ENCODE measurements at regions not wholly inside any gene's neighbourhood (a gene's known extent, or its start where the extent isn't known, plus 50 kb on each side); places are given as distances from the start of the nearest gene placed in this dataset.

- H2BK5ac ChIP-seq (ENCODE audit: low read depth, low read length): no peak overlapping the region
- H3K79me2 ChIP-seq (ENCODE audit: control insufficient read depth in 1 of 2, insufficient read depth in 2 of 2, low read length in 2 of 2): no peaks in the 10 kb centered on the region
- no peak overlapping the region for H3K4me3 ChIP-seq (ENCODE audit: extremely low read depth in 1 of 4, insufficient read depth in 2 of 4, low read depth in 3 of 4, low read length in 4 of 4)
- no peak overlapping the region for H3K9ac ChIP-seq (replicated peaks in 1 of 4; ENCODE audit: extremely low read depth in 1 of 4, low read depth in 3 of 4, low read length in 3 of 4)
- no peak overlapping the region for H3K23ac ChIP-seq (ENCODE audit: insufficient read length)
- H2AFZ ChIP-seq (ENCODE audit: low read length): no peak overlapping the region
- H4K20me1 ChIP-seq (replicated peaks in 1 of 2; ENCODE audit: control insufficient read depth in 1 of 2, insufficient read depth in 2 of 2, low read length in 2 of 2): no peaks in the 10 kb centered on the region
- H3K4ac ChIP-seq (replicated peaks; ENCODE audit: insufficient read length, low read depth, low read length): no peak overlapping the region
- H4K91ac ChIP-seq (replicated peaks; ENCODE audit: insufficient read length, low read length): no peak overlapping the region
- no peaks in the 10 kb centered on the region for H3K36me3 ChIP-seq (ENCODE audit: control insufficient read depth in 2 of 4, insufficient read depth in 4 of 4, low read length in 3 of 4)
- TF ChIP-seq BRCA1 (IDR thresholded peaks at IDR 0.05; ENCODE audit: low read depth, low read length) (no peak), RAD21 (IDR thresholded peaks at IDR 0.05 in 1 of 2, conservative IDR thresholded peaks at IDR 0.05 in 1 of 2; ENCODE audit: low read depth in 2 of 2, low read length in 2 of 2) (0 out of 4 replicates have a peak, but pooled peaks of 1 of the 2 experiments have one; percentile 4)
- H3K79me1 ChIP-seq (ENCODE audit: low read depth, low read length): no peaks in the 10 kb centered on the region
- no peak overlapping the region for H2BK120ac ChIP-seq (replicated peaks; ENCODE audit: low read depth, low read length)
- no peak overlapping the region for H4K8ac ChIP-seq (ENCODE audit: extremely low read depth, insufficient read depth, low read length)
- FAIRE-seq (no peak), DNase-seq (ENCODE audit: low read depth in 1 of 2, low spot score in 2 of 2) (no peak)
- H4K5ac ChIP-seq (ENCODE audit: insufficient read length, low read depth, low read length): no peak overlapping the region
- CTCF ChIA-PET (ENCODE audit: partially characterized antibody): interaction anchor here (0.5 to 0.6 kb wide), 3 partner anchors 10 to 462 kb away, joined by 3 to 4 read pairs (median 4); no protein-coding TSS in a partner anchor
- no peak overlapping the region for H2BK15ac ChIP-seq (ENCODE audit: low read length)
- no peak overlapping the region for H2AK5ac ChIP-seq (ENCODE audit: low read depth, low read length)
- no peak overlapping the region for H3K4me2 ChIP-seq (ENCODE audit: insufficient read depth in 1 of 2, low read depth in 2 of 2, low read length in 2 of 2)
- no peak overlapping the region for H2BK20ac ChIP-seq (ENCODE audit: low read length)
- H3K9me3 ChIP-seq (ENCODE audit: insufficient read depth in 2 of 2, low read depth in 1 of 2, low read length in 1 of 2): no peaks in the 10 kb centered on the region
- H3K14ac ChIP-seq (ENCODE audit: insufficient read length): no peak overlapping the region
- no peak overlapping the region for H3K18ac ChIP-seq (ENCODE audit: extremely low read depth, low read length)
- POLR2A ChIA-PET (ENCODE audit: partially characterized antibody): no interaction called here
- H3K4me1 ChIP-seq (replicated peaks in 1 of 4; ENCODE audit: control insufficient read depth in 3 of 4, insufficient read depth in 4 of 4, low read length in 3 of 4): no peaks in the 10 kb centered on the region
- H3K56ac ChIP-seq (replicated peaks; ENCODE audit: insufficient read length, low read depth, low read length): no peak overlapping the region
- no peak overlapping the region for H3K27ac ChIP-seq (ENCODE audit: low read depth, low read length)
- H2BK12ac ChIP-seq (ENCODE audit: low read depth, low read length): no peak overlapping the region
- 89% methylated on average over 1 of the region's 1 CpG; no CpG with 5 or more reads in 1 of the 2 experiments for WGBS, 2 experiments (ENCODE audit: extremely low coverage in 1 of 2, insufficient coverage in 1 of 2, insufficient read length in 1 of 2, insufficient replicate concordance in 2 of 2, low coverage in 1 of 2, low lambda C conversion rate in 2 of 2, missing lambda C conversion rate in 1 of 2)
- no peaks in the 10 kb centered on the region for H3K23me2 ChIP-seq (ENCODE audit: low read depth, low read length)
- H3K27me3 ChIP-seq (replicated peaks in 1 of 4; ENCODE audit: control insufficient read depth in 3 of 4, extremely low read depth in 1 of 4, insufficient read depth in 3 of 4, low read length in 3 of 4): no peaks in the 10 kb centered on the region
Observed at GRCh38 chr4:144557404-144557803, 88.6 kb upstream of the HHIP start.

Measured in H1 (cell line).